HCT116 (cell line): ENCODE measurements at regions not wholly inside any gene's neighbourhood (a gene's known extent, or its start where the extent isn't known, plus 50 kb on each side); places are given as distances from the start of the nearest gene placed in this dataset.

Source experiments
- ATAC-seq: fragments of 200-7000 bp; cut with Tn5 transposase; 2 replicates; pipeline ENCODE4 v1.9.1; 2020; ENCODE audit warnings: mild to moderate bottlenecking, moderate library complexity
- BruUV-seq: library from RNA; stranded (reverse); fragments of 400-500 nt; replicated peaks from 2 replicates; lab custom pipeline; 2021; lab: Mats Ljungman, UMichigan
- CTCF ChIA-PET: fragments of 300-600 bp; sonication (Branson Sonifier 250); formaldehyde crosslinking; loops from one replicate; lab custom pipeline; 2021; ENCODE audit warnings: antibody characterized with exemption; lab: Charles Lee
- POLR2A ChIA-PET: fragments of 300-600, 350-600 bp; sonication (Branson Sonifier 250); formaldehyde crosslinking; loops from one replicate; lab custom pipeline; 2021; ENCODE audit warnings: antibody characterized with exemption; lab: Charles Lee
- RAD21 ChIA-PET, 2 experiments: fragments of 300-600 bp; sonication (Branson Sonifier 250); formaldehyde crosslinking; loops; one replicate each; lab custom pipeline; 2023; ENCODE audit warnings: low total read pairs in 2 of 2; ENCODE audit not compliant: uncharacterized antibody in 2 of 2, unreplicated experiment in 2 of 2, low non-redundant PET in 1 of 2; lab: Charles Lee
- DNase-seq: peaks from one replicate; pipeline ENCODE4 v3.0.0-alpha.2; 2010; ENCODE audit warnings: low read depth, low spot score
- H2AFZ ChIP-seq: fragments of 200-600 bp; shearing (Covaris generic), sonication (generic); 2 replicates; pipeline ENCODE4 v1.6.1; 2017; ENCODE audit warnings: low read depth, mixed run types, mixed read lengths, antibody characterized with exemption, low read length; ENCODE audit not compliant: poor library complexity, severe bottlenecking
- H3K27ac ChIP-seq: 2 replicates; pipeline ENCODE4 v1.5.1; 2012; ENCODE audit warnings: low read depth, low read length
- H3K27me3 ChIP-seq: fragments of 200-600 bp; sonication (generic); 2 replicates; pipeline ENCODE4 v1.6.1; 2016; ENCODE audit warnings: mixed run types, low read length, mixed read lengths; ENCODE audit not compliant: insufficient read depth
- H3K36me3 ChIP-seq, 2 experiments: fragments of 200-500 bp in 1 of 2; fragments of 200-600 bp in 1 of 2; sonication (Bioruptor generic) in 1 of 2; sonication (generic) in 1 of 2; 2 replicates each; pipeline versions ENCODE4 v1.5.1 to v1.6.1; 2014 to 2016; ENCODE audit warnings: low read length in 2 of 2, inconsistent platforms in 1 of 2, mixed read lengths in 1 of 2, mixed run types in 1 of 2; ENCODE audit not compliant: insufficient read depth in 2 of 2, control insufficient read depth in 1 of 2
- H3K4me1 ChIP-seq, 2 experiments: fragments of 200-600 bp in 1 of 2; sonication (generic) in 1 of 2; 2 replicates each; pipeline versions ENCODE4 v1.5.1 to v1.6.1; 2012 to 2017; ENCODE audit warnings: low read length in 2 of 2, inconsistent platforms in 1 of 2, mild to moderate bottlenecking in 1 of 2, mixed read lengths in 1 of 2, mixed run types in 1 of 2, moderate library complexity in 1 of 2; ENCODE audit not compliant: insufficient read depth in 2 of 2, control insufficient read depth in 1 of 2
- H3K4me2 ChIP-seq: fragments of 200-600 bp; sonication (generic); 2 replicates; pipeline ENCODE4 v1.6.1; 2017; ENCODE audit warnings: mixed run types, low read length, mixed read lengths
- H3K4me3 ChIP-seq, 2 experiments: fragments of 200-600 bp in 1 of 2; sonication (generic) in 1 of 2; replicated peaks in 1 of 2; 2 replicates each; pipeline ENCODE4 v1.5.1; 2011 to 2016; ENCODE audit warnings: low read length in 2 of 2, control low read depth in 1 of 2, low read depth in 1 of 2, mild to moderate bottlenecking in 1 of 2, mixed read lengths in 1 of 2, mixed run types in 1 of 2
- H3K79me2 ChIP-seq: fragments of 200-600 bp; sonication (generic); 2 replicates; pipeline ENCODE4 v1.6.1; 2017; ENCODE audit warnings: mild to moderate bottlenecking, mixed run types, low read length, moderate library complexity, mixed read lengths; ENCODE audit not compliant: insufficient read depth
- H3K9ac ChIP-seq: fragments of 200-600 bp; sonication (generic); 2 replicates; pipeline ENCODE4 v1.6.1; 2016; ENCODE audit warnings: low read length, mixed read lengths
- H3K9me2 ChIP-seq: fragments of 200-600 bp; sonication (generic), shearing (Covaris generic); 2 replicates; pipeline ENCODE4 v1.6.1; 2017; ENCODE audit warnings: mixed run types, mild to moderate bottlenecking, moderate library complexity; ENCODE audit not compliant: insufficient read depth
- H3K9me3 ChIP-seq, 2 experiments: fragments of 200-500 bp in 1 of 2; fragments of 200-600 bp in 1 of 2; sonication (Bioruptor generic) in 1 of 2; sonication (generic) in 1 of 2; 2 replicates each; pipeline ENCODE4 v1.6.1; 2014 to 2017; ENCODE audit warnings: low read length in 2 of 2, mixed read lengths in 2 of 2, inconsistent platforms in 1 of 2, low read depth in 1 of 2, mild to moderate bottlenecking in 1 of 2, mixed run types in 1 of 2, moderate library complexity in 1 of 2; ENCODE audit not compliant: control insufficient read depth in 1 of 2, insufficient read depth in 1 of 2
- H4K20me1 ChIP-seq: fragments of 200-600 bp; sonication (generic), shearing (Covaris generic); 2 replicates; pipeline ENCODE4 v1.6.1; 2017; ENCODE audit warnings: mixed run types, mild to moderate bottlenecking, moderate library complexity; ENCODE audit not compliant: insufficient read depth
- ATF3 ChIP-seq: IDR thresholded peaks from 2 replicates; pipeline ENCODE4 v1.6.1; 2012
- EZH2 ChIP-seq: fragments of 200-600 bp; sonication (generic); IDR thresholded peaks from 2 replicates; pipeline ENCODE4 v1.6.1; 2017; ENCODE audit warnings: antibody characterized with exemption, mixed run types
- EZH2phosphoT487 ChIP-seq: fragments of 200-600 bp; IDR thresholded peaks from 2 replicates; pipeline ENCODE4 v1.6.1; 2018; ENCODE audit warnings: antibody characterized with exemption, borderline replicate concordance
- FOSL1 ChIP-seq: IDR thresholded peaks from 2 replicates; pipeline ENCODE4 v1.6.1; 2012; ENCODE audit warnings: low read depth
- JUND ChIP-seq: IDR thresholded peaks from 2 replicates; pipeline ENCODE4 v1.6.1; 2012
- POLR2A ChIP-seq: IDR thresholded peaks from 2 replicates; pipeline ENCODE4 v1.7.0; 2011; ENCODE audit warnings: borderline replicate concordance; ENCODE audit not compliant: insufficient read depth, insufficient read length; ENCODE audit errors: extremely low read depth
- RAD21 ChIP-seq: IDR thresholded peaks from 2 replicates; pipeline ENCODE4 v1.6.1; 2012; ENCODE audit warnings: low read depth, mild to moderate bottlenecking
- SP1 ChIP-seq: IDR thresholded peaks from 2 replicates; pipeline ENCODE4 v1.6.1; 2012; ENCODE audit warnings: low read depth
- YY1 ChIP-seq: IDR thresholded peaks from 2 replicates; pipeline ENCODE4 v1.6.1; 2011; ENCODE audit warnings: low read length, low read depth, moderate library complexity, mild to moderate bottlenecking; ENCODE audit not compliant: insufficient replicate concordance; ENCODE audit errors: extremely low read depth
- ZBTB33 ChIP-seq: IDR thresholded peaks from 2 replicates; pipeline ENCODE4 v1.6.1; 2011; ENCODE audit warnings: mild to moderate bottlenecking, low read length, moderate library complexity; ENCODE audit not compliant: insufficient replicate concordance; ENCODE audit errors: extremely low read depth
- ZFX ChIP-seq: fragments of 450-650 bp; IDR thresholded peaks from 2 replicates; pipeline ENCODE4 v1.6.1; 2017
- ZNF274 ChIP-seq: fragments of 200-500 bp; sonication (Bioruptor generic); IDR thresholded peaks from 2 replicates; pipeline ENCODE4 v1.6.1; 2014; ENCODE audit warnings: mild to moderate bottlenecking, low read depth, low read length, inconsistent platforms
- intact Hi-C: fragments of 100-400 bp; cut with micrococcal nuclease; formaldehyde crosslinking; loops from 2 replicates; pipeline ENCODE4 v1.10.0; 2022

- H3K9me2 ChIP-seq = no peaks in the 10 kb centered on the region
- H4K20me1 ChIP-seq = no peaks in the 10 kb centered on the region
- intact Hi-C loops = no loop called here
- no peaks in the 10 kb centered on the region for H3K27me3 ChIP-seq
- POLR2A ChIA-PET = no interaction called here
- H2AFZ ChIP-seq = no peak overlapping the region
- CTCF ChIA-PET = no interaction called here
- H3K9me3 ChIP-seq = no peaks in the 10 kb centered on the region
- H3K9ac ChIP-seq = no peak overlapping the region
- no TSS peak for BruUV-seq
- no peak overlapping the region for H3K4me3 ChIP-seq
- no peak overlapping the region for H3K4me2 ChIP-seq
- no peaks in the 10 kb centered on the region for H3K79me2 ChIP-seq
- TF ChIP-seq RAD21 = no peak
- TF ChIP-seq SP1 = no peak
- TF ChIP-seq ZBTB33 = no peak
- no peak for TF ChIP-seq ZFX
- no peak for TF ChIP-seq POLR2A
- TF ChIP-seq EZH2phosphoT487 = no peak
- no peak for TF ChIP-seq FOSL1
- no peak for TF ChIP-seq JUND
- no peak for TF ChIP-seq ZNF274
- no peak for TF ChIP-seq ATF3
- no peak for TF ChIP-seq YY1
- no peak for TF ChIP-seq EZH2
- H3K36me3 ChIP-seq = no peaks in the 10 kb centered on the region
- H3K4me1 ChIP-seq = no peaks in the 10 kb centered on the region
- RAD21 ChIA-PET = no interaction called here
- DNase-seq (no peak), ATAC-seq (no peak)
- H3K27ac ChIP-seq = no peak overlapping the region
Measured at GRCh38 chr1:218139761-218140160, 145.3 kb upstream of the RRP15 start.
